ENCODE measurements at regions not wholly inside any gene's neighbourhood (a gene's known extent, or its start where the extent isn't known, plus 50 kb on each side); places are given as distances from the start of the nearest gene placed in this dataset.

DNA sequence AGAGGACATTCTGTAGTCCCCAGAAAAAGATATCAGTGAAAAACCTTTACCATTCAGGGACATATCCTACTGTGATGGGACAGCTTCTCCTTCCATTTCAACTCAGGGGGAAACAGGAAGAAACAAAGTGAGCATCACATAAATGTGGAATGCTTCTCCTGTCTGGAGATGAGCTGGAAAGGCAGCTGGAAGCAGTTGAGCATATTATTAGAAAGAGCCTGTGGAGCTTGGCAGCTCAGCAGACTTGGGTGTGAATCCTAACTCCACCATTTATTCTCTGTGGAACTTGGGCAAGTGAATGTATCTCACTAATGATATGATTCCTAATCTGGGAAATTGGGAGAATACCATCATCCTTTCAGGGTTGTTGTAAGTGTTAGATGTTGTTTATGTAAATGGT, 232.1 kb upstream of the F9 start:
- Histone ChIP-seq H3K4me3 (no peak overlapping the region), H3K4me2 (ENCODE audit: insufficient read depth, low read length) (no peak overlapping the region), H3K9ac (ENCODE audit: insufficient read depth in 1 of 2, low read depth in 2 of 2, low read length in 2 of 2) (no peak overlapping the region), H3K9me1 (ENCODE audit: control insufficient read depth, insufficient read depth, low read length) (no peaks in the 10 kb centered on the region), H3K4me1 (replicated peaks in 1 of 2; ENCODE audit: control insufficient read depth in 2 of 2, insufficient read depth in 2 of 2, low read length in 2 of 2) (no peaks in the 10 kb centered on the region), H3K36me3 (ENCODE audit: control insufficient read depth, insufficient read depth, low read length) (no peaks in the 10 kb centered on the region), H3K9me3 (replicated peaks; ENCODE audit: control insufficient read depth, insufficient read depth, low read depth, low read length) (no peaks in the 10 kb centered on the region), H2AFZ (ENCODE audit: low read depth, low read length) (no peak overlapping the region), H3K27me3 (ENCODE audit: control insufficient read depth in 2 of 2, insufficient read depth in 2 of 2, low read length in 2 of 2) (no peaks in the 10 kb centered on the region), H3K79me2 (ENCODE audit: control insufficient read depth, insufficient read depth, low read length) (no peaks in the 10 kb centered on the region), H4K20me1 (replicated peaks; ENCODE audit: control insufficient read depth, insufficient read depth, low read length) (no peaks in the 10 kb centered on the region), H3K27ac (ENCODE audit: extremely low read depth, low read depth, low read length) (no peak overlapping the region)
- intact Hi-C loops (cut with micrococcal nuclease) = no loop called here
- BruUV-seq (replicated peaks) = no TSS peak
- ChIA-PET POLR2A (no interaction called here), CTCF (ENCODE audit: low intra/inter-chr PET ratio) (no interaction called here)
- TF ChIP-seq HNRNPLL (IDR thresholded peaks at IDR 0.05; ENCODE audit: low read depth, low read length, poor library complexity, severe bottlenecking) = no peak
- TF ChIP-seq GABPB2 (CRISPR knock-in tag; conservative IDR thresholded peaks at IDR 0.05) = no peak
- TF ChIP-seq, protein P1, sequence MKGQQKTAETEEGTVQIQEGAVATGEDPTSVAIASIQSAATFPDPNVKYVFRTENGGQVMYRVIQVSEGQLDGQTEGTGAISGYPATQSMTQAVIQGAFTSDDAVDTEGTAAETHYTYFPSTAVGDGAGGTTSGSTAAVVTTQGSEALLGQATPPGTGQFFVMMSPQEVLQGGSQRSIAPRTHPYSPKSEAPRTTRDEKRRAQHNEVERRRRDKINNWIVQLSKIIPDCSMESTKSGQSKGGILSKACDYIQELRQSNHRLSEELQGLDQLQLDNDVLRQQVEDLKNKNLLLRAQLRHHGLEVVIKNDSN (CRISPR knock-in tag; IDR thresholded peaks at IDR 0.05) = no peak
- TF ChIP-seq ZBTB11 (CRISPR knock-in tag; IDR thresholded peaks at IDR 0.05) = no peak
- TF ChIP-seq CREB5 (CRISPR knock-in tag; IDR thresholded peaks at IDR 0.05) = no peak
- in situ Hi-C loops (cut with MboI) = no loop called here
- ATAC-seq = no peak
- no peak for FAIRE-seq
- DNase-seq (ENCODE audit: extremely low read depth in 1 of 4, low spot score in 3 of 4) = no peak
